GM21576 (cell line): ENCODE measurements at regions not wholly inside any gene's neighbourhood (a gene's known extent, or its start where the extent isn't known, plus 50 kb on each side); places are given as distances from the start of the nearest gene placed in this dataset.

ENCODE experiments used
- ATAC-seq: cut with Tn5 transposase; IDR thresholded peaks from one replicate; pipeline ENCODE4 v1.9.1; 2021; ENCODE audit warnings: mild to moderate bottlenecking, moderate library complexity; ENCODE audit not compliant: unreplicated experiment

GRCh38 chr10:7507887-7508726, 97.3 kb upstream of the SFMBT2 start:
- ATAC-seq, result no peak

GRCh38 chr10:7506571-7506970, 95.7 kb upstream of the SFMBT2 start:
- no peak for ATAC-seq

- no peak for ATAC-seq
Measured at GRCh38 chr10:7505196-7505595, 94.4 kb upstream of the SFMBT2 start.

GRCh38 chr10:7503190-7503589, 92.4 kb upstream of the SFMBT2 start:
- no peak for ATAC-seq

GRCh38 chr10:7501157-7501556, 90.3 kb upstream of the SFMBT2 start:
- no peak for ATAC-seq

- ATAC-seq, result no peak
Measured at GRCh38 chr10:7498111-7498510, 87.3 kb upstream of the SFMBT2 start.

- ATAC-seq, result no peak
Measured at GRCh38 chr10:7493996-7494395, 83.2 kb upstream of the SFMBT2 start.

GRCh38 chr10:7492660-7493046, 81.8 kb upstream of the SFMBT2 start:
- ATAC-seq, result no peak

GRCh38 chr10:7491949-7492659, 81.3 kb upstream of the SFMBT2 start:
- peak; percentile 93 for ATAC-seq

- no peak for ATAC-seq
Measured at GRCh38 chr10:7491230-7491629, 80.4 kb upstream of the SFMBT2 start.

GRCh38 chr10:7488418-7488829, 77.6 kb upstream of the SFMBT2 start:
- ATAC-seq, result no peak

- no peak for ATAC-seq
Measured at GRCh38 chr10:7487528-7487927, 76.7 kb upstream of the SFMBT2 start.

- ATAC-seq, result no peak
Measured at GRCh38 chr10:7486528-7486927, 75.7 kb upstream of the SFMBT2 start.

- ATAC-seq, result no peak
Measured at GRCh38 chr10:7485799-7486198, 75.0 kb upstream of the SFMBT2 start.

GRCh38 chr10:7485244-7485556, 74.4 kb upstream of the SFMBT2 start:
- no peak for ATAC-seq

GRCh38 chr10:7484456-7485243, 73.8 kb upstream of the SFMBT2 start:
- ATAC-seq, result peak; percentile 81

- ATAC-seq, result no peak
Measured at GRCh38 chr10:7483848-7484247, 73.0 kb upstream of the SFMBT2 start.

- ATAC-seq, result no peak
Measured at GRCh38 chr10:7482992-7483391, 72.2 kb upstream of the SFMBT2 start.

- ATAC-seq, result no peak
Measured at GRCh38 chr10:7481368-7481765, 70.5 kb upstream of the SFMBT2 start.

GRCh38 chr10:7480742-7481367, 70.0 kb upstream of the SFMBT2 start:
- ATAC-seq, result no peak

GRCh38 chr10:7479861-7480598, 69.2 kb upstream of the SFMBT2 start:
- ATAC-seq, result no peak
